Activated T-helper 1 cell treated with anti-CD3 and anti-CD28 coated beads, Interleukin-12 subunit alpha, Interleukin-12 subunit beta, Interleukin-2, Interleukin-4 antibody, amounts not matched to agents 30 ng/mL and 10 ng/mL and 1 ng/mL, durations not matched to agents 14 hours and 24 hours and 36 hours (primary cell): ENCODE measurements at regions not wholly inside any gene's neighbourhood (a gene's known extent, or its start where the extent isn't known, plus 50 kb on each side); places are given as distances from the start of the nearest gene placed in this dataset.

ENCODE experiments used
- DNase-seq: peaks from one replicate; pipeline ENCODE4 v3.0.0; 2021; ENCODE audit warnings: low spot score
- H3K27ac Mint-ChIP-seq: one replicate; pipeline ENCODE4 v1.8.0; 2021; ENCODE audit warnings: mild to moderate bottlenecking, mixed read lengths
- H3K27me3 Mint-ChIP-seq: one replicate; pipeline ENCODE4 v1.8.0; 2022; ENCODE audit warnings: mild to moderate bottlenecking, moderate library complexity, mixed read lengths; ENCODE audit not compliant: insufficient read depth
- H3K36me3 Mint-ChIP-seq: one replicate; pipeline ENCODE4 v1.8.0; 2021; ENCODE audit warnings: low read depth, mixed read lengths
- H3K4me1 Mint-ChIP-seq: one replicate; pipeline ENCODE4 v1.8.0; 2021; ENCODE audit warnings: low read depth, mixed read lengths
- H3K4me3 Mint-ChIP-seq: one replicate; pipeline ENCODE4 v1.8.0; 2021; ENCODE audit warnings: mild to moderate bottlenecking, moderate library complexity, mixed read lengths
- H3K9me3 Mint-ChIP-seq: one replicate; pipeline ENCODE4 v1.8.0; 2021; ENCODE audit warnings: mixed read lengths
- intact Hi-C: fragments of 100-400 bp; cut with micrococcal nuclease; formaldehyde crosslinking; loops from one replicate; pipeline ENCODE4 v1.15.1; 2024

DNA sequence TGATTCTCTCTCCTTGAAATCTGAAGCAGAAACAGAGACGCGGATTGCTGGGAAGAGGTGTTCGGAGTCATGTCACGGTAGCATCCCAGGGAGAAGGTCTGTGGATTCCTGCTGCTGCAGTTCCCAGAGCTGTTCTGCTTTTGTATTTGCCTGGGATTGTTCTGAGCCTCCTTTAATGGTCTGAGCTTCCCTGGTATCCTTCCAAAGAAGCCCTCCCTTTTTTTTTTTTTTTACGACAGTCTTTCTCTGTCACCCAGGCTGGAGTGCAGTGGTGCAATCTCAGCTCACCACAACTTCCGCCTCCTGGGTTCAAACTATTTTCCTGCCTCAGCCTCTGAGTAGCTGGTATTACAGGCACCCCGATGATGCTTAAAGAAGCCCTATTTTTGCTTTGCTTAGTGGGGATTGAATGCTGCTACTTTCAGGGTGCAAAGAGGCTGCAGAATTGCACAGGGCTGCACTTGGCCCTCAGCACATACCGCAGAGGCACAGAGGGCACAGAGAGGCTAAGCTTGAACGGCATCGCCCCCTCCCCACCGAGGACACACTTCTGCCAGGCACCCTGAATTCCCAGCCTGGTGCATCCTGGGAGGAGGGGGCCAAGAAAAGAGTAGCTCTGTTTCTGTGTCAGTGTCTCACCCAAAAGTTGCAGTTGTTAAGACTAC lies 208.6 kb upstream of the GALNT17 start:
- no peak overlapping the region for H3K27ac Mint-ChIP-seq
- intact Hi-C loops = no loop called here
- H3K27me3 Mint-ChIP-seq = no peaks in the 10 kb centered on the region
- H3K36me3 Mint-ChIP-seq = no peaks in the 10 kb centered on the region
- no peak overlapping the region for H3K4me3 Mint-ChIP-seq
- no peak for DNase-seq
- H3K9me3 Mint-ChIP-seq = peaks cover 15% of the 10 kb centered on the region
- H3K4me1 Mint-ChIP-seq = no peaks in the 10 kb centered on the region

GRCh38 chr7:70925411-70926115 lies 206.4 kb upstream of the GALNT17 start:
- Mint-ChIP-seq H3K4me3 (no peak overlapping the region), H3K36me3 (no peaks in the 10 kb centered on the region), H3K27me3 (no peaks in the 10 kb centered on the region), H3K4me1 (no peaks in the 10 kb centered on the region), H3K9me3 (peaks cover 24% of the 10 kb centered on the region), H3K27ac (no peak overlapping the region)
- intact Hi-C loops = no loop called here
- no peak for DNase-seq

DNA sequence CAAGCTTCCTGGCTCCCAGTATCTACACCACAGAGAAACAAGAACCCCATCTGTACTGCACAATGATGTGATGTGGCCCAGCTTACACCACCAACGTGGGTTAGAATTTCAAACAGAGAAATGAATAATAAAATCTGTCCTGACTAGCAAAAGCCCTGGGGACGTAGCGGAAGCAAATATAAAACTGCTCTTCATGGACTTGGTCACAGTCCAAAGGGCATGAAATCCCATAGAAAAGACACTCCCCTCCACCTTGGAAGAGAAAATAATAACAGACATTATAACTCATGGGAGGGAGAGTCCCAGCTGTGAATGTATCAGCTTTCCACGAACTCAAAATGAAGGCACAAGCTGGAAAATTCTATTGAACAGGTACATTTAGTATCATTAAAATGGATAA lies 205.3 kb upstream of the GALNT17 start:
- no peak for DNase-seq
- H3K36me3 Mint-ChIP-seq = no peaks in the 10 kb centered on the region
- H3K4me3 Mint-ChIP-seq = no peak overlapping the region
- no peaks in the 10 kb centered on the region for H3K27me3 Mint-ChIP-seq
- no peaks in the 10 kb centered on the region for H3K4me1 Mint-ChIP-seq
- H3K27ac Mint-ChIP-seq = no peak overlapping the region
- H3K9me3 Mint-ChIP-seq = peaks cover 25% of the 10 kb centered on the region
- intact Hi-C loops = no loop called here

GRCh38 chr7:70935311-70935710 lies 196.6 kb upstream of the GALNT17 start:
- H3K36me3 Mint-ChIP-seq = no peaks in the 10 kb centered on the region
- H3K27me3 Mint-ChIP-seq = no peaks in the 10 kb centered on the region
- H3K4me3 Mint-ChIP-seq = no peak overlapping the region
- intact Hi-C loops = no loop called here
- no peaks in the 10 kb centered on the region for H3K4me1 Mint-ChIP-seq
- no peak for DNase-seq
- H3K9me3 Mint-ChIP-seq = peaks cover 36% of the 10 kb centered on the region
- no peak overlapping the region for H3K27ac Mint-ChIP-seq

GRCh38 chr7:70935854-70936253 lies 196.1 kb upstream of the GALNT17 start:
- intact Hi-C loops = no loop called here
- peaks cover 38% of the 10 kb centered on the region for H3K9me3 Mint-ChIP-seq
- no peaks in the 10 kb centered on the region for H3K4me1 Mint-ChIP-seq
- no peaks in the 10 kb centered on the region for H3K36me3 Mint-ChIP-seq
- no peak for DNase-seq
- H3K27me3 Mint-ChIP-seq = no peaks in the 10 kb centered on the region
- no peak overlapping the region for H3K4me3 Mint-ChIP-seq
- no peak overlapping the region for H3K27ac Mint-ChIP-seq

DNA sequence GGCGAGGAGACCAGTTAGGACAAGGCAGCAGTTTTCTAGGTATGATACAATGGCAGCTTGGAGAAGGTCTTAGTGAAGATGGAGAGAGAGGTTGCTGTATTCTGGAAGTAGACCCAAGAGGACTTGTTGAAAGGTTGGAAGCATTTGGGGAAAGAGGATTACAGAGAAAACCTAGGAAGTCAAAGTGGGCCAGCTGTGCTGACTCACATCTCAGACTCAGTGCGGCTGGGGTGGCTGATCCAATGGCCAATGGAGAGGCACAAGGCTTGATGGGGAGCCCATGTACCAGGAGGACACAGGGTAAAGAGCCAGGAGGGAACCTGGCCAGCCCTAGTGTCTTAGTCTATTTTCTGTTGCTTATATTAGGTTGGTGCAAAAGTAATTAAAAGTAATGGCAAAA lies 194.5 kb upstream of the GALNT17 start:
- Mint-ChIP-seq H3K4me1 (no peaks in the 10 kb centered on the region), H3K36me3 (no peaks in the 10 kb centered on the region), H3K27me3 (no peaks in the 10 kb centered on the region), H3K27ac (no peak overlapping the region), H3K4me3 (no peak overlapping the region), H3K9me3 (peaks cover 48% of the 10 kb centered on the region)
- intact Hi-C loops = no loop called here
- DNase-seq = no peak

DNA sequence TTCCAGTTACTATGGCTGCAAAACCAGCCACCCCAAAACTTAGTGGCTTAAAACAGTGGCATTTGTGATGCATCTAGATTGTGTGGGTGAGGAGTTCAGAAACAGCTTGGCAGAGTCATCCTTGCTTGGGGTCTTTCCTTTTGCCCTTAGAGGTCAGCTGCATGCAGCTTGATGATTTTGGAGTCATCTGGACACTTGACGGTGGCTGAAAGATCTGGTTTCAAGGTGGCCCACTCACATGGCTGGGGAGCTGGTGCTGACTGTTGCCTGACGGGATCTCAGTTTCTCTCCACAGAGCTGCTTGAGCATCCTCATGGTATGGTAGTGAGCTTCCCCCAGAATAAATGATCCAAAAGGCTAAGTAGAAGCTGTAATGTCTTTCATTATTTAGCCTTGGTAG lies 191.3 kb upstream of the GALNT17 start:
- no peaks in the 10 kb centered on the region for H3K27me3 Mint-ChIP-seq
- H3K9me3 Mint-ChIP-seq = peaks cover 57% of the 10 kb centered on the region
- no peaks in the 10 kb centered on the region for H3K36me3 Mint-ChIP-seq
- intact Hi-C loops = no loop called here
- H3K4me3 Mint-ChIP-seq = no peak overlapping the region
- no peak overlapping the region for H3K27ac Mint-ChIP-seq
- DNase-seq = no peak
- no peaks in the 10 kb centered on the region for H3K4me1 Mint-ChIP-seq

GRCh38 chr7:70942791-70943190 lies 189.2 kb upstream of the GALNT17 start:
- H3K27ac Mint-ChIP-seq = no peak overlapping the region
- H3K4me3 Mint-ChIP-seq = no peak overlapping the region
- H3K27me3 Mint-ChIP-seq = no peaks in the 10 kb centered on the region
- H3K36me3 Mint-ChIP-seq = no peaks in the 10 kb centered on the region
- H3K4me1 Mint-ChIP-seq = no peaks in the 10 kb centered on the region
- peaks cover 45% of the 10 kb centered on the region for H3K9me3 Mint-ChIP-seq
- DNase-seq = no peak
- intact Hi-C loops = no loop called here

- H3K4me1 Mint-ChIP-seq = no peaks in the 10 kb centered on the region
- H3K9me3 Mint-ChIP-seq = peaks cover 50% of the 10 kb centered on the region
- DNase-seq = no peak
Measured at GRCh38 chr7:70944516-70944915, 187.4 kb upstream of the GALNT17 start.

GRCh38 chr7:70947181-70947580 lies 184.8 kb upstream of the GALNT17 start:
- peaks cover 49% of the 10 kb centered on the region for H3K9me3 Mint-ChIP-seq

More at GRCh38 chr7:70944516-70944915, 187.4 kb upstream of the GALNT17 start:
- Mint-ChIP-seq H3K4me3 (no peak overlapping the region), H3K27ac (no peak overlapping the region), H3K36me3 (no peaks in the 10 kb centered on the region), H3K27me3 (no peaks in the 10 kb centered on the region)
- intact Hi-C loops = no loop called here

DNA sequence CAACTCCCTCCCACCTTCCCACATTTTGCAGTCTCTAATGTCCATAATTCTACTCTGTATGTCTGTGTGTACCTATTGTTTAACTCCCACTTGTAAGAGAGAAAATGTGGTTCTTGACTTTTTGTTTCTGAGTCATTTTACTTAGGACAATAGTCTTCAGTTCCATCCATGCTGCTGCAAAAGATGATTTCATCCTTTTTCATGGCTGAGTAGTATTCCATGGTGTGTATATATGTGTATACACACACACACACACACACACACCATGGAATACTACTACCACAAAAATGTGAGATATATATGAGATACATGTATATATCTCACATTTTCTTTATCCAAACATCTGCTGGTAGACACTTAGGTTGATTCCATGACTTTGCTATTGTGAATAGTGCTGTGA lies 182.1 kb upstream of the GALNT17 start:
- intact Hi-C loops = no loop called here
- DNase-seq = no peak
- no peak overlapping the region for H3K4me3 Mint-ChIP-seq
- no peaks in the 10 kb centered on the region for H3K4me1 Mint-ChIP-seq
- no peak overlapping the region for H3K27ac Mint-ChIP-seq
- no peaks in the 10 kb centered on the region for H3K36me3 Mint-ChIP-seq
- H3K27me3 Mint-ChIP-seq = no peaks in the 10 kb centered on the region
- H3K9me3 Mint-ChIP-seq = peaks cover 50% of the 10 kb centered on the region

More at GRCh38 chr7:70947181-70947580, 184.8 kb upstream of the GALNT17 start:
- no peak overlapping the region for H3K27ac Mint-ChIP-seq
- no peaks in the 10 kb centered on the region for H3K36me3 Mint-ChIP-seq
- intact Hi-C loops = no loop called here
- no peaks in the 10 kb centered on the region for H3K4me1 Mint-ChIP-seq
- H3K27me3 Mint-ChIP-seq = no peaks in the 10 kb centered on the region
- no peak overlapping the region for H3K4me3 Mint-ChIP-seq
- DNase-seq = no peak

DNA sequence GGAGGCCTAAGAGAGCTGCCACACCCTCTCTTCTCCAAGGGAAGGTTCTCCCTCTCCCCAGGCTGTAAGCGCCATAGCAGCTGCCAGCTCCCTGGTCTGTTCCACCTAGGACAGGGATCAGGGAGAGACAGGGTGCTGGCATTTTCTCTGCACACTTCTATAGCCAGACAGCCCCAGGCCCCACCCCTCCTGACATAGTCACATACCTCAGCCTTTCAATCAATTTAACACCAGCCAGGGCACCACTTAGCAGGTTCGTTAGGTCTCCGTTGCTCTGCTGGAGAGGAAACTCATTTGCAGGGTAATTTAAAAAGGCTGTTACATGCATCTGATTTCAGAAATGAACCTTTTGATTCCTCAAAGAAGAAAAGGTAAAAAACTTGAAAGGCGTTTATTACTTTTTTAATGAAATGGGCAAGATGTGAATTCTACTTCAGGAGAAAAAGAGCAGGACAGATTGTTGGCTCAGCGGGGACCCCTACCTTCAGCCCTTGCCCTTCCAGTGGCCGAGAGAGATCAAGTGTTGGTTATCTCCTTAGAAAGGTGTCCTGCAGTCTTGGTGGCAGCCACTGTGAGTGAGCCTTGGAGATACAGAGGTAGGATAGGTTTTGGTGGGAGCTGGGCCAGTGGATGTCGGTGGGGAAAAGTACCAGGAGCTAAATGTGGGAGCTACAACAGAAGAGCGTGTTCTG lies 180.5 kb upstream of the GALNT17 start:
- H3K9me3 Mint-ChIP-seq = peaks cover 47% of the 10 kb centered on the region
- intact Hi-C loops = no loop called here
- no peak overlapping the region for H3K27ac Mint-ChIP-seq
- no peak overlapping the region for H3K4me3 Mint-ChIP-seq
- no peaks in the 10 kb centered on the region for H3K36me3 Mint-ChIP-seq
- H3K4me1 Mint-ChIP-seq = no peaks in the 10 kb centered on the region
- DNase-seq = no peak
- no peaks in the 10 kb centered on the region for H3K27me3 Mint-ChIP-seq

- Mint-ChIP-seq H3K4me3 (no peak overlapping the region), H3K36me3 (no peaks in the 10 kb centered on the region), H3K4me1 (no peaks in the 10 kb centered on the region), H3K27ac (no peak overlapping the region), H3K27me3 (no peaks in the 10 kb centered on the region), H3K9me3 (peaks cover 47% of the 10 kb centered on the region)
- intact Hi-C loops = no loop called here
- DNase-seq = no peak
Measured at GRCh38 chr7:70952311-70952710, 179.6 kb upstream of the GALNT17 start.
